ENCODE measurements at regions not wholly inside any gene's neighbourhood (a gene's known extent, or its start where the extent isn't known, plus 50 kb on each side); places are given as distances from the start of the nearest gene placed in this dataset.

DNA sequence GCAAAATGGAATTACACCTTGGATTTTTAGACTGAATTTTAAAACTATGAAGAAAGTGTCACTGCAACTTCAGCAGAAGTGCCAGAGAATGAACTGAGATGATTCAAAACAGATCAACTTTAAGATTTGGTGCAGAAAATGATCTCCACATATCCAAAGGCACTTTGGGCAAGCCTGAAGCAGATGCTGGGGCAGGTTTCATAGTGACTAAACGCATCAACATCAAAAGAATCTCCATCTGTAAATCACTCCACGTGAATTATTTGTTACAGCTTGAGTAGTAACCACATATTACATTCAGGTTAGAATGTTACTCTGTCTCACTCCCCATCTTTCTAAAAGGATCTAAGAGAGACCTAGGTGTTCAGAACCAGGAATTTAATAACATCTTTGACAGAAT, 329.0 kb upstream of the ESRRG start:
- TF ChIP-seq CTCF (IDR thresholded peaks at IDR 0.05) (no peak), POLR2A (IDR thresholded peaks at IDR 0.05) (no peak)
